CD14-positive monocyte (primary cell): ENCODE measurements at regions not wholly inside any gene's neighbourhood (a gene's known extent, or its start where the extent isn't known, plus 50 kb on each side); places are given as distances from the start of the nearest gene placed in this dataset.

ENCODE experiments used
- DNase-seq, 3 donors: peaks; one replicate each; pipeline ENCODE4 v3.0.0-alpha.2; 2011 to 2022
- H2AFZ ChIP-seq: 2 replicates; pipeline ENCODE4 v1.6.0; 2012; ENCODE audit warnings: mild to moderate bottlenecking, low read depth, low read length, inconsistent platforms; ENCODE audit not compliant: insufficient read depth, poor library complexity, severe bottlenecking
- H3K27ac ChIP-seq, 2 donors: 1 replicate in 1 of 2; 2 replicates in 1 of 2; pipeline ENCODE4 v1.5.1; 2012 to 2013; ENCODE audit warnings: low read length in 2 of 2, control low read depth in 1 of 2, inconsistent platforms in 1 of 2, low read depth in 1 of 2, mild to moderate bottlenecking in 1 of 2
- H3K27me3 ChIP-seq, 2 donors: one replicate each; pipeline versions ENCODE4 v1.6.0 to v1.6.1; 2011 to 2013; ENCODE audit warnings: low read length in 2 of 2; ENCODE audit not compliant: control insufficient read depth in 2 of 2, insufficient read depth in 2 of 2
- H3K36me3 ChIP-seq, 2 donors: replicated peaks in 1 of 2; 1 replicate in 1 of 2; 2 replicates in 1 of 2; pipeline versions ENCODE4 v1.5.1 to v1.6.1; 2012 to 2013; ENCODE audit warnings: low read length in 2 of 2, control low read depth in 1 of 2, inconsistent platforms in 1 of 2, mild to moderate bottlenecking in 1 of 2; ENCODE audit not compliant: insufficient read depth in 2 of 2, control insufficient read depth in 1 of 2
- H3K4me1 ChIP-seq, 2 donors: 1 replicate in 1 of 2; 2 replicates in 1 of 2; pipeline versions ENCODE4 v1.5.1 to v1.6.1; 2012 to 2013; ENCODE audit warnings: low read length in 2 of 2, control low read depth in 1 of 2, inconsistent platforms in 1 of 2, mild to moderate bottlenecking in 1 of 2, moderate library complexity in 1 of 2; ENCODE audit not compliant: insufficient read depth in 2 of 2, control insufficient read depth in 1 of 2
- H3K4me2 ChIP-seq: replicated peaks from 2 replicates; pipeline ENCODE3; 2012; ENCODE audit warnings: low read length, moderate library complexity, mild to moderate bottlenecking; ENCODE audit not compliant: poor library complexity, severe bottlenecking; ENCODE audit errors: extremely low read depth
- H3K4me3 ChIP-seq, 3 experiments: fragments of 200-600 bp in 1 of 3; sonication (generic) in 1 of 3; replicated peaks in 1 of 3; 1 replicate in 2 of 3; 2 replicates in 1 of 3; pipeline ENCODE4 v1.5.1; 2011 to 2013; ENCODE audit warnings: low read length in 3 of 3, mild to moderate bottlenecking in 3 of 3, control low read depth in 2 of 3, low read depth in 2 of 3, inconsistent platforms in 1 of 3, moderate library complexity in 1 of 3
- H3K79me2 ChIP-seq: 2 replicates; pipeline ENCODE4 v1.6.0; 2012; ENCODE audit warnings: mild to moderate bottlenecking, control low read depth, inconsistent platforms, low read length, moderate library complexity; ENCODE audit not compliant: insufficient read depth
- H3K9ac ChIP-seq: 2 replicates; pipeline ENCODE4 v1.6.0; 2017; ENCODE audit warnings: low read length, mild to moderate bottlenecking; ENCODE audit not compliant: insufficient read depth, poor library complexity, severe bottlenecking
- H3K9me3 ChIP-seq, 2 donors: replicated peaks in 1 of 2; 1 replicate in 1 of 2; 2 replicates in 1 of 2; pipeline versions ENCODE4 v1.5.1 to v1.6.1; 2012 to 2013; ENCODE audit warnings: low read length in 2 of 2, control low read depth in 1 of 2; ENCODE audit not compliant: control insufficient read depth in 1 of 2, insufficient read depth in 1 of 2
- H4K20me1 ChIP-seq: 2 replicates; pipeline ENCODE4 v1.6.0; 2012; ENCODE audit warnings: mild to moderate bottlenecking, low read length, control low read depth, moderate library complexity; ENCODE audit not compliant: insufficient read depth
- H3K27ac Mint-ChIP-seq, 7 donors: one replicate each; pipeline ENCODE4 v1.8.0; 2020; ENCODE audit warnings: mild to moderate bottlenecking in 7 of 7, mixed read lengths in 7 of 7, moderate library complexity in 6 of 7, inconsistent platforms in 2 of 7
- H3K27me3 Mint-ChIP-seq, 3 donors: one replicate each; pipeline ENCODE4 v1.8.0; 2021 to 2022; ENCODE audit warnings: low read depth in 3 of 3, mild to moderate bottlenecking in 3 of 3, mixed read lengths in 3 of 3, moderate library complexity in 3 of 3, inconsistent platforms in 1 of 3
- H3K36me3 Mint-ChIP-seq, 2 donors: one replicate each; pipeline ENCODE4 v1.8.0; 2020; ENCODE audit warnings: mixed read lengths in 2 of 2, inconsistent platforms in 1 of 2, mild to moderate bottlenecking in 1 of 2
- H3K4me1 Mint-ChIP-seq: one replicate; pipeline ENCODE4 v1.8.0; 2020; ENCODE audit warnings: mild to moderate bottlenecking, mixed read lengths
- H3K4me3 Mint-ChIP-seq, 2 donors: one replicate each; pipeline ENCODE4 v1.8.0; 2020; ENCODE audit warnings: mild to moderate bottlenecking in 2 of 2, mixed read lengths in 2 of 2, moderate library complexity in 1 of 2
- H3K9me3 Mint-ChIP-seq, 7 donors: one replicate each; pipeline ENCODE4 v1.8.0; 2020 to 2022; ENCODE audit warnings: mixed read lengths in 7 of 7, mild to moderate bottlenecking in 6 of 7, moderate library complexity in 6 of 7, inconsistent platforms in 2 of 7
- CTCF ChIP-seq: fragments of 200-600 bp; IDR thresholded peaks from one replicate; pipeline ENCODE4 v1.8.0; 2022; ENCODE audit warnings: antibody characterized with exemption, mild to moderate bottlenecking
- WGBS: methylation state at CpG from one replicate; pipeline ENCODE4 v1.1.5; 2013; ENCODE audit warnings: missing lambda C conversion rate; ENCODE audit not compliant: insufficient coverage; 5-methylcytosine and 5-hydroxymethylcytosine counted together
- intact Hi-C, 2 donors: fragments of 100-400 bp; cut with micrococcal nuclease; formaldehyde crosslinking; loops; one replicate each; pipeline versions ENCODE4 v1.15.0 to v1.15.1; 2023

- no peak overlapping the region for H3K27ac Mint-ChIP-seq
- H3K27me3 Mint-ChIP-seq, result peaks cover 0 to 3% (median 1%) of the 10 kb centered on the region in 3 donors
- intact Hi-C loops, result no loop called here
- no peaks in the 10 kb centered on the region for H3K36me3 Mint-ChIP-seq
- Histone ChIP-seq H3K4me1 (no peaks in the 10 kb centered on the region), H3K36me3 (no peaks in the 10 kb centered on the region), H3K4me3 (no peak overlapping the region), H3K4me2 (no peak overlapping the region), H3K27ac (no peak overlapping the region), H3K9me3 (peaks cover 78 to 79% of the 10 kb centered on the region in 2 donors), H2AFZ (no peak overlapping the region), H3K79me2 (no peaks in the 10 kb centered on the region), H3K27me3 (no peaks in the 10 kb centered on the region), H4K20me1 (no peaks in the 10 kb centered on the region), H3K9ac (no peak overlapping the region)
- TF ChIP-seq CTCF, result no peak
- no peaks in the 10 kb centered on the region for H3K4me1 Mint-ChIP-seq
- DNase-seq, result no peak
- peaks cover 28 to 79% (median 68%) of the 10 kb centered on the region in 7 donors for H3K9me3 Mint-ChIP-seq
- WGBS, result 62% methylated on average over 3 of the region's 6 CpGs
- H3K4me3 Mint-ChIP-seq, result no peak overlapping the region
These were observed 59.4 kb upstream of the PEG3 start for GRCh38 chr19:56899943-56900342.

- no peaks in the 10 kb centered on the region for H3K36me3 Mint-ChIP-seq
- no peaks in the 10 kb centered on the region for H3K4me1 ChIP-seq
- no peaks in the 10 kb centered on the region for H3K79me2 ChIP-seq
- intact Hi-C loops, result no loop called here
- H3K27ac Mint-ChIP-seq, result no peak overlapping the region
- peaks cover 78 to 79% of the 10 kb centered on the region in 2 donors for H3K9me3 ChIP-seq
- H3K9me3 Mint-ChIP-seq, result peaks cover 28 to 80% (median 68%) of the 10 kb centered on the region in 7 donors
- no peak overlapping the region for H2AFZ ChIP-seq
- H3K9ac ChIP-seq, result no peak overlapping the region
- peaks cover 0 to 4% (median 1%) of the 10 kb centered on the region in 3 donors for H3K27me3 Mint-ChIP-seq
- DNase-seq, result no peak
- H3K27me3 ChIP-seq, result no peaks in the 10 kb centered on the region
- H3K4me3 Mint-ChIP-seq, result no peak overlapping the region
- no peaks in the 10 kb centered on the region for H4K20me1 ChIP-seq
- H3K27ac ChIP-seq, result no peak overlapping the region
- no peak overlapping the region for H3K4me2 ChIP-seq
- no peaks in the 10 kb centered on the region for H3K4me1 Mint-ChIP-seq
- no peak overlapping the region for H3K4me3 ChIP-seq
- no peak for TF ChIP-seq CTCF
- H3K36me3 ChIP-seq, result no peaks in the 10 kb centered on the region
- WGBS, result 93% methylated on average over 12 of the region's 12 CpGs
These were observed 60.1 kb upstream of the PEG3 start for GRCh38 chr19:56900573-56901097.
